IMR-90 (cell line): ENCODE measurements at regions not wholly inside any gene's neighbourhood (a gene's known extent, or its start where the extent isn't known, plus 50 kb on each side); places are given as distances from the start of the nearest gene placed in this dataset.

Experiments used
- ATAC-seq: fragments of 200-7000 bp; cut with Tn5 transposase; 2 replicates; pipeline ENCODE4 v1.9.1; 2020; ENCODE audit warnings: low read depth, mild to moderate bottlenecking, moderate library complexity
- BruUV-seq: library from RNA; stranded (reverse); fragments of 400-500 nt; replicated peaks from 2 replicates; lab custom pipeline; 2021; lab: Mats Ljungman, UMichigan
- CTCF ChIA-PET: fragments of 300-600 bp; formaldehyde crosslinking; extraction: SDS; loops from one replicate; lab custom pipeline; 2021; ENCODE audit warnings: antibody characterized with exemption; lab: Yijun Ruan, JAX
- POLR2A ChIA-PET: fragments of 300-600 bp; sonication (Branson Sonifier 250); formaldehyde crosslinking; loops from one replicate; lab custom pipeline; 2022; ENCODE audit warnings: antibody characterized with exemption; ENCODE audit not compliant: unreplicated experiment; lab: Charles Lee
- DNase-seq: peaks from one replicate; pipeline ENCODE4 v3.0.0; 2013
- H2AFZ ChIP-seq: replicated peaks from 2 replicates; pipeline ENCODE3; 2013; ENCODE audit warnings: low read length, mild to moderate bottlenecking; ENCODE audit not compliant: poor library complexity
- H2AK5ac ChIP-seq: 2 replicates; pipeline ENCODE4 v1.6.1; 2013; ENCODE audit warnings: low read depth, low read length, inconsistent platforms
- H2AK9ac ChIP-seq: replicated peaks from 2 replicates; pipeline ENCODE3; 2013; ENCODE audit warnings: mild to moderate bottlenecking, low read depth, low read length, moderate library complexity; ENCODE audit not compliant: poor library complexity
- H2BK120ac ChIP-seq: 2 replicates; pipeline ENCODE4 v1.6.1; 2013; ENCODE audit warnings: low read depth, low read length, inconsistent platforms
- H2BK15ac ChIP-seq: 3 replicates; pipeline ENCODE4 v1.6.1; 2013; ENCODE audit warnings: low read depth, low read length, inconsistent platforms
- H2BK20ac ChIP-seq: 2 replicates; pipeline ENCODE4 v1.6.1; 2013; ENCODE audit warnings: low read depth, mild to moderate bottlenecking, inconsistent platforms, low read length, moderate library complexity
- H2BK5ac ChIP-seq: 2 replicates; pipeline ENCODE4 v1.6.1; 2013; ENCODE audit warnings: mild to moderate bottlenecking, low read depth, low read length, inconsistent platforms; ENCODE audit not compliant: poor library complexity, severe bottlenecking
- H3K14ac ChIP-seq: replicated peaks from 2 replicates; pipeline ENCODE4 v1.6.1; 2013; ENCODE audit warnings: low read depth, low read length, inconsistent platforms
- H3K18ac ChIP-seq: 2 replicates; pipeline ENCODE4 v1.6.1; 2013; ENCODE audit warnings: low read depth, low read length, control low read depth
- H3K23ac ChIP-seq: 2 replicates; pipeline ENCODE4 v1.6.1; 2013; ENCODE audit warnings: low read depth, low read length, inconsistent platforms
- H3K27ac ChIP-seq: 2 replicates; pipeline ENCODE4 v1.5.1; 2013; ENCODE audit warnings: mild to moderate bottlenecking, control low read depth, low read length; ENCODE audit not compliant: insufficient read depth
- H3K27me3 ChIP-seq: 2 replicates; pipeline ENCODE4 v1.6.1; 2013; ENCODE audit warnings: low read length; ENCODE audit not compliant: control insufficient read depth, insufficient read depth
- H3K36me3 ChIP-seq: 2 replicates; pipeline ENCODE4 v1.6.1; 2013; ENCODE audit warnings: low read length, mixed read lengths; ENCODE audit not compliant: control insufficient read depth, insufficient read depth
- H3K4ac ChIP-seq: 2 replicates; pipeline ENCODE4 v1.6.1; 2013; ENCODE audit warnings: low read depth, low read length, inconsistent platforms
- H3K4me1 ChIP-seq: 2 replicates; pipeline ENCODE4 v1.6.1; 2013; ENCODE audit warnings: low read length, mixed read lengths; ENCODE audit not compliant: control insufficient read depth, insufficient read depth
- H3K4me2 ChIP-seq: 2 replicates; pipeline ENCODE4 v1.6.1; 2013; ENCODE audit warnings: low read depth, mild to moderate bottlenecking, control low read depth, low read length, moderate library complexity
- H3K4me3 ChIP-seq: 2 replicates; pipeline ENCODE4 v1.5.1; 2013; ENCODE audit warnings: low read depth, mild to moderate bottlenecking, control low read depth, low read length, moderate library complexity; ENCODE audit not compliant: insufficient read depth
- H3K56ac ChIP-seq: 2 replicates; pipeline ENCODE4 v1.6.1; 2013; ENCODE audit warnings: low read length, inconsistent platforms; ENCODE audit not compliant: insufficient read depth; ENCODE audit errors: extremely low read depth
- H3K79me1 ChIP-seq, 2 experiments: 2 replicates each; pipeline ENCODE4 v1.6.1; 2013; ENCODE audit warnings: low read length in 2 of 2, inconsistent platforms in 1 of 2, low read depth in 1 of 2
- H3K9ac ChIP-seq: 2 replicates; pipeline ENCODE4 v1.6.1; 2013; ENCODE audit warnings: low read depth, low read length, control low read depth
- H3K9me1 ChIP-seq: 2 replicates; pipeline ENCODE4 v1.6.1; 2013; ENCODE audit warnings: low read length, inconsistent platforms; ENCODE audit not compliant: insufficient read depth
- H3K9me3 ChIP-seq: 2 replicates; pipeline ENCODE4 v1.6.1; 2013; ENCODE audit warnings: low read length; ENCODE audit not compliant: control insufficient read depth, insufficient read depth
- H4K20me1 ChIP-seq: 2 replicates; pipeline ENCODE4 v1.6.1; 2013; ENCODE audit warnings: low read length, inconsistent platforms; ENCODE audit not compliant: insufficient read depth
- H4K5ac ChIP-seq: 2 replicates; pipeline ENCODE4 v1.6.1; 2013; ENCODE audit warnings: mild to moderate bottlenecking, low read depth, low read length, control low read depth
- H4K8ac ChIP-seq, 2 experiments: 2 replicates each; pipeline ENCODE4 v1.6.1; 2013; ENCODE audit warnings: low read depth in 2 of 2, low read length in 2 of 2, control low read depth in 1 of 2, inconsistent platforms in 1 of 2
- H4K91ac ChIP-seq: 2 replicates; pipeline ENCODE4 v1.6.1; 2013; ENCODE audit warnings: low read depth, low read length, inconsistent platforms; ENCODE audit not compliant: insufficient read depth
- CEBPB ChIP-seq: IDR thresholded peaks from 2 replicates; pipeline ENCODE4 v1.6.1; 2012; ENCODE audit warnings: low read depth, low read length, improper control_type of control experiment
- CHD1 ChIP-seq: IDR thresholded peaks from 2 replicates; pipeline ENCODE4 v1.6.1; 2012; ENCODE audit warnings: low read depth, low read length, improper control_type of control experiment
- CTCF ChIP-seq: conservative IDR thresholded peaks from 2 replicates; pipeline ENCODE4 v1.5.1; 2012; ENCODE audit warnings: mild to moderate bottlenecking, low read depth, low read length, improper control_type of control experiment
- MAFK ChIP-seq: IDR thresholded peaks from 2 replicates; pipeline ENCODE4 v1.6.1; 2012; ENCODE audit warnings: low read depth, low read length, improper control_type of control experiment
- NFE2L2 ChIP-seq: fragments of 150-350 bp; IDR thresholded peaks from 2 replicates; pipeline ENCODE4 v1.6.1; 2016; ENCODE audit warnings: low read depth, mild to moderate bottlenecking, low read length
- POLR2A ChIP-seq: IDR thresholded peaks from 2 replicates; pipeline ENCODE4 v1.6.1; 2012; ENCODE audit warnings: mild to moderate bottlenecking, low read depth, low read length
- RAD21 ChIP-seq: IDR thresholded peaks from 2 replicates; pipeline ENCODE4 v1.6.1; 2012; ENCODE audit warnings: low read length, improper control_type of control experiment
- RCOR1 ChIP-seq: IDR thresholded peaks from 2 replicates; pipeline ENCODE4 v1.6.1; 2012; ENCODE audit warnings: mild to moderate bottlenecking, low read length, improper control_type of control experiment; ENCODE audit not compliant: insufficient replicate concordance
- RFX5 ChIP-seq: IDR thresholded peaks from 2 replicates; pipeline ENCODE4 v1.8.0; 2012; ENCODE audit warnings: low read depth, mild to moderate bottlenecking, low read length, moderate library complexity
- WGBS, 2 experiments: methylation state at CpG; one replicate each; pipeline versions ENCODE4 v1.1.5 to v1.1.7; 2013; ENCODE audit warnings: missing lambda C conversion rate in 2 of 2; ENCODE audit not compliant: insufficient read length in 1 of 2; ENCODE audit errors: extremely low coverage in 2 of 2; 5-methylcytosine and 5-hydroxymethylcytosine counted together
- dilution Hi-C: fragments of 300-500 bp; cut with HindIII; formaldehyde crosslinking; loops from one replicate; pipeline ENCODE4 v1.14.3; 2018; ENCODE audit warnings: low sequenced_read_pairs; ENCODE audit not compliant: unreplicated experiment
- in situ Hi-C: fragments of 300-500 bp; cut with MboI; formaldehyde crosslinking; loops from 3 replicates; pipeline ENCODE4 v1.14.3; 2019; ENCODE audit warnings: low sequenced_read_pairs, inconsistent platforms, mixed read lengths
- intact Hi-C: fragments of 100-400 bp; cut with micrococcal nuclease; formaldehyde crosslinking; loops from 2 replicates; pipeline ENCODE4 v1.10.0; 2022
- TF ChIP-seq, protein P1 (sequence below): fragments of 150-350 bp; IDR thresholded peaks from 2 replicates; pipeline ENCODE4 v1.6.1; 2017; ENCODE audit warnings: mild to moderate bottlenecking, antibody characterized with exemption, low read length, low read depth
- TF ChIP-seq, protein P2 (sequence below): fragments of 150-350 bp; IDR thresholded peaks from 2 replicates; pipeline ENCODE4 v1.6.1; 2016; ENCODE audit warnings: low read depth, mild to moderate bottlenecking, low read length, moderate library complexity, borderline replicate concordance

DNA sequence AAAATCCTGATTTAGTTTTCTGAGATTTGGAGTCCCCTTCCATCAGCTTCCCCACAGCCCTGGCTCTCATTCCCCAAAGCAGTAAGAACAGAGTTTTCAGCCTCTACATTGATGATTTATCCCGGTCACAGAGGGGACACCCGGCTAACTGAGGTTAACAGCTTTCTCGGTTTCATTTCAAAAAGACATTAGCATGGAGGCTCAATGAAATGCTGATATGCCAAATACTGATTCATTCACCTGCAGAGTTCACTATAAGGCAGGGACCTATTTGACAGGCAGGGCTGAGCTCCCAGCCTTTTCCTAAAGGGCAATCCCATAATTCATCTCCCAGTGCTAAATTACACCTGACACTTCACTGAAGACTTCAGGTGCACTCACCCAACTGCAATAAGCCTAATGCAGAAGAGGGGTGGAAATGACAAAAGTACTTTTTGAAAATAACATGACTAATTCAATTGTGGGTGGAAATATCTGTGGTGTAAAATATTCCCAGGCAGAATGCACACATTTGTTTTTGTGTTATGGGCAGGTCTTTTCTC lies 99.8 kb upstream of the PMFBP1 start:
- Histone ChIP-seq H3K36me3 (no peaks in the 10 kb centered on the region), H3K4ac (no peak overlapping the region), H4K5ac (no peak overlapping the region), H4K8ac (no peak overlapping the region), H3K27me3 (no peaks in the 10 kb centered on the region), H3K4me2 (no peak overlapping the region), H3K23ac (no peak overlapping the region), H3K18ac (no peak overlapping the region), H2AK5ac (no peak overlapping the region), H2BK20ac (no peak overlapping the region), H4K91ac (no peak overlapping the region), H2AFZ (no peak overlapping the region), H3K27ac (no peak overlapping the region), H2BK5ac (no peak overlapping the region), H3K9ac (no peak overlapping the region), H3K79me1 (no peaks in the 10 kb centered on the region), H3K4me3 (no peak overlapping the region), H3K4me1 (no peaks in the 10 kb centered on the region; the same call in 1 of the 2 replicates), H3K9me3 (no peaks in the 10 kb centered on the region), H3K14ac (no peak overlapping the region), H3K56ac (no peak overlapping the region), H2BK120ac (no peak overlapping the region), H4K20me1 (no peaks in the 10 kb centered on the region), H2AK9ac (no peak overlapping the region), H2BK15ac (no peak overlapping the region), H3K9me1 (no peaks in the 10 kb centered on the region)
- WGBS, 2 experiments = 44% methylated on average over 1 of the region's 3 CpGs; no CpG with 5 or more reads in 1 of the 2 experiments
- DNase-seq (no peak), ATAC-seq (no peak)
- dilution Hi-C loops = no loop called here
- ChIA-PET POLR2A (no interaction called here), CTCF (interaction anchor here (0.7 kb wide), 1 partner anchor 128 kb away, joined by 3 read pairs; no protein-coding TSS in a partner anchor)
- no peak for TF ChIP-seq CHD1
- no peak for TF ChIP-seq RCOR1
- TF ChIP-seq, protein P1, sequence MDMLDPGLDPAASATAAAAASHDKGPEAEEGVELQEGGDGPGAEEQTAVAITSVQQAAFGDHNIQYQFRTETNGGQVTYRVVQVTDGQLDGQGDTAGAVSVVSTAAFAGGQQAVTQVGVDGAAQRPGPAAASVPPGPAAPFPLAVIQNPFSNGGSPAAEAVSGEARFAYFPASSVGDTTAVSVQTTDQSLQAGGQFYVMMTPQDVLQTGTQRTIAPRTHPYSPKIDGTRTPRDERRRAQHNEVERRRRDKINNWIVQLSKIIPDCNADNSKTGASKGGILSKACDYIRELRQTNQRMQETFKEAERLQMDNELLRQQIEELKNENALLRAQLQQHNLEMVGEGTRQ = no peak
- no peak for TF ChIP-seq CTCF
- no peak for TF ChIP-seq MAFK
- TF ChIP-seq RFX5 = no peak
- TF ChIP-seq POLR2A = no peak
- TF ChIP-seq, protein P2, sequence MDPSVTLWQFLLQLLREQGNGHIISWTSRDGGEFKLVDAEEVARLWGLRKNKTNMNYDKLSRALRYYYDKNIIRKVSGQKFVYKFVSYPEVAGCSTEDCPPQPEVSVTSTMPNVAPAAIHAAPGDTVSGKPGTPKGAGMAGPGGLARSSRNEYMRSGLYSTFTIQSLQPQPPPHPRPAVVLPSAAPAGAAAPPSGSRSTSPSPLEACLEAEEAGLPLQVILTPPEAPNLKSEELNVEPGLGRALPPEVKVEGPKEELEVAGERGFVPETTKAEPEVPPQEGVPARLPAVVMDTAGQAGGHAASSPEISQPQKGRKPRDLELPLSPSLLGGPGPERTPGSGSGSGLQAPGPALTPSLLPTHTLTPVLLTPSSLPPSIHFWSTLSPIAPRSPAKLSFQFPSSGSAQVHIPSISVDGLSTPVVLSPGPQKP = no peak
- no peak for TF ChIP-seq RAD21
- TF ChIP-seq NFE2L2 = no peak
- TF ChIP-seq CEBPB = no peak
- intact Hi-C loops = no loop called here
- in situ Hi-C loops = no loop called here
- no TSS peak for BruUV-seq
